NCI-H1417 (cell line): ENCODE measurements at regions not wholly inside any gene's neighbourhood (a gene's known extent, or its start where the extent isn't known, plus 50 kb on each side); places are given as distances from the start of the nearest gene placed in this dataset.
"Not testable (repeated sequence)": the region's sequence is repeated elsewhere in the genome, so short reads cannot be mapped to it uniquely, and the experiment has no call there.

Experiments
- DNase-seq, 3 experiments: peaks; one replicate each; lab custom pipeline; 2025; lab: John Stamatoyannopoulos, UW

- no peak for DNase-seq
Measured at GRCh38 chr11:42975180-42975529, 336.6 kb upstream of the API5 start.

- DNase-seq: peak in 2 of 3 experiments; percentile 8 to 55
Measured at GRCh38 chr11:42976636-42977217, 335.1 kb upstream of the API5 start.

GRCh38 chr11:42992594-42992993 is 319.2 kb upstream of the API5 start:
- no peak for DNase-seq

- DNase-seq: peak in 1 of 3 experiments; percentile 98
Measured at GRCh38 chr11:42996421-42997307, 315.1 kb upstream of the API5 start.

- DNase-seq: not testable (repeated sequence)
Measured at GRCh38 chr11:43004879-43005278, 306.9 kb upstream of the API5 start.

GRCh38 chr11:43010042-43010441 is 301.8 kb upstream of the API5 start:
- DNase-seq: no peak

GRCh38 chr11:43012606-43013005 is 299.2 kb upstream of the API5 start:
- DNase-seq: no peak

- DNase-seq: peak in 1 of 3 experiments; percentile 68
Measured at GRCh38 chr11:43021466-43021865, 290.3 kb upstream of the API5 start.

GRCh38 chr11:43034341-43034740 is 277.5 kb upstream of the API5 start:
- DNase-seq: no peak

- no peak for DNase-seq
Measured at GRCh38 chr11:43035086-43035485, 276.7 kb upstream of the API5 start.

GRCh38 chr11:43053638-43054412 is 258.0 kb upstream of the API5 start:
- no peak for DNase-seq

GRCh38 chr11:43067681-43068080 is 244.1 kb upstream of the API5 start:
- no peak for DNase-seq

- DNase-seq: no peak
Measured at GRCh38 chr11:43071338-43071737, 240.5 kb upstream of the API5 start.

GRCh38 chr11:43072096-43072495 is 239.7 kb upstream of the API5 start:
- no peak for DNase-seq

GRCh38 chr11:43072911-43073310 is 238.9 kb upstream of the API5 start:
- no peak for DNase-seq

GRCh38 chr11:43074810-43075209 is 237.0 kb upstream of the API5 start:
- DNase-seq: no peak

- DNase-seq: no peak
Measured at GRCh38 chr11:43101113-43101512, 210.7 kb upstream of the API5 start.

- no peak for DNase-seq
Measured at GRCh38 chr11:43116071-43116470, 195.7 kb upstream of the API5 start.

- no peak for DNase-seq
Measured at GRCh38 chr11:43119275-43119970, 192.4 kb upstream of the API5 start.

GRCh38 chr11:43122546-43122945 is 189.2 kb upstream of the API5 start:
- no peak for DNase-seq

GRCh38 chr11:43123443-43123842 is 188.4 kb upstream of the API5 start:
- no peak for DNase-seq

- DNase-seq: peak in 1 of 3 experiments; percentile 15
Measured at GRCh38 chr11:43124272-43124935, 187.4 kb upstream of the API5 start.
